Spinal cord (tissue), 9 donors: ENCODE measurements at regions not wholly inside any gene's neighbourhood (a gene's known extent, or its start where the extent isn't known, plus 50 kb on each side); places are given as distances from the start of the nearest gene placed in this dataset.

Source experiments
- DNase-seq, 6 donors: peaks; one replicate each; pipeline versions ENCODE4 v3.0.0 to v3.0.0-alpha.2; 2013 to 2015; ENCODE audit warnings: low spot score in 6 of 6, low read depth in 4 of 6
- H3K27ac ChIP-seq: one replicate; pipeline ENCODE4 v1.5.1; 2013; ENCODE audit warnings: low read depth, low read length, control low read depth
- H3K27me3 ChIP-seq: one replicate; pipeline ENCODE4 v1.6.1; 2013; ENCODE audit warnings: low read length; ENCODE audit not compliant: control insufficient read depth, insufficient read depth
- H3K36me3 ChIP-seq: one replicate; pipeline ENCODE4 v1.6.1; 2013; ENCODE audit warnings: low read length; ENCODE audit not compliant: control insufficient read depth, insufficient read depth
- H3K4me1 ChIP-seq: one replicate; pipeline ENCODE4 v1.6.1; 2013; ENCODE audit warnings: low read length; ENCODE audit not compliant: control insufficient read depth, insufficient read depth
- H3K4me3 ChIP-seq: one replicate; pipeline ENCODE4 v1.5.1; 2013; ENCODE audit warnings: low read depth, low read length, control low read depth
- H3K9me3 ChIP-seq: one replicate; pipeline ENCODE4 v1.6.1; 2013; ENCODE audit warnings: low read length; ENCODE audit not compliant: control insufficient read depth, insufficient read depth
- WGBS: methylation state at CpG from one replicate; pipeline ENCODE4 v1.1.5; 2013; ENCODE audit warnings: missing lambda C conversion rate; ENCODE audit not compliant: insufficient coverage; 5-methylcytosine and 5-hydroxymethylcytosine counted together
- donor health status: healthy.

GRCh38 chr5:2617461-2617860 lies 134.0 kb downstream of the IRX2 start:
- H3K9me3 ChIP-seq: no peaks in the 10 kb centered on the region

GRCh38 chr5:2615917-2616316 lies 135.6 kb downstream of the IRX2 start:
- WGBS: 83% methylated on average over 2 of the region's 4 CpGs
- no peak overlapping the region for H3K27ac ChIP-seq

More at GRCh38 chr5:2617461-2617860, 134.0 kb downstream of the IRX2 start:
- Histone ChIP-seq H3K36me3 (no peaks in the 10 kb centered on the region), H3K4me1 (peaks cover 9% of the 10 kb centered on the region), H3K27ac (no peak overlapping the region), H3K27me3 (peaks cover 2% of the 10 kb centered on the region), H3K4me3 (no peak overlapping the region)
- 89% methylated on average over 4 of the region's 5 CpGs for WGBS
- DNase-seq: no peak

GRCh38 chr5:2614571-2614970 lies 136.9 kb downstream of the IRX2 start:
- H3K27me3 ChIP-seq: peaks cover 2% of the 10 kb centered on the region
- DNase-seq: no peak
- H3K27ac ChIP-seq: no peak overlapping the region
- 86% methylated on average over 8 of the region's 11 CpGs for WGBS
- peaks cover 6% of the 10 kb centered on the region for H3K4me1 ChIP-seq
- H3K4me3 ChIP-seq: no peak overlapping the region
- no peaks in the 10 kb centered on the region for H3K9me3 ChIP-seq
- H3K36me3 ChIP-seq: no peaks in the 10 kb centered on the region

More at GRCh38 chr5:2615917-2616316, 135.6 kb downstream of the IRX2 start:
- no peak for DNase-seq
- H3K36me3 ChIP-seq: no peaks in the 10 kb centered on the region
- H3K4me3 ChIP-seq: no peak overlapping the region
- peaks cover 9% of the 10 kb centered on the region for H3K4me1 ChIP-seq
- H3K9me3 ChIP-seq: no peaks in the 10 kb centered on the region
- H3K27me3 ChIP-seq: peaks cover 2% of the 10 kb centered on the region

GRCh38 chr5:2611659-2612058 lies 139.8 kb downstream of the IRX2 start:
- no peak overlapping the region for H3K4me3 ChIP-seq
- no peaks in the 10 kb centered on the region for H3K27me3 ChIP-seq
- no peaks in the 10 kb centered on the region for H3K4me1 ChIP-seq
- no peaks in the 10 kb centered on the region for H3K9me3 ChIP-seq
- H3K36me3 ChIP-seq: no peaks in the 10 kb centered on the region
- 90% methylated on average over 2 of the region's 7 CpGs for WGBS
- no peak overlapping the region for H3K27ac ChIP-seq
- DNase-seq: no peak

- H3K9me3 ChIP-seq: no peaks in the 10 kb centered on the region
- H3K27me3 ChIP-seq: no peaks in the 10 kb centered on the region
- H3K36me3 ChIP-seq: no peaks in the 10 kb centered on the region
- no peaks in the 10 kb centered on the region for H3K4me1 ChIP-seq
- no peak overlapping the region for H3K4me3 ChIP-seq
- 100% methylated on average over 2 of the region's 5 CpGs for WGBS
- H3K27ac ChIP-seq: no peak overlapping the region
- no peak for DNase-seq
Observed at GRCh38 chr5:2610986-2611385, 140.5 kb downstream of the IRX2 start.

GRCh38 chr5:2608391-2608790 lies 143.1 kb downstream of the IRX2 start:
- Histone ChIP-seq H3K4me3 (no peak overlapping the region), H3K9me3 (no peaks in the 10 kb centered on the region), H3K4me1 (no peaks in the 10 kb centered on the region), H3K27me3 (no peaks in the 10 kb centered on the region), H3K36me3 (no peaks in the 10 kb centered on the region), H3K27ac (no peak overlapping the region)
- WGBS: 82% methylated on average over 3 of the region's 6 CpGs
- DNase-seq: no peak

- no peak for DNase-seq
- no peaks in the 10 kb centered on the region for H3K36me3 ChIP-seq
- H3K4me1 ChIP-seq: no peaks in the 10 kb centered on the region
- no peaks in the 10 kb centered on the region for H3K9me3 ChIP-seq
- H3K27ac ChIP-seq: no peak overlapping the region
- 67% methylated on average over 2 of the region's 6 CpGs for WGBS
- no peak overlapping the region for H3K4me3 ChIP-seq
- no peaks in the 10 kb centered on the region for H3K27me3 ChIP-seq
Observed at GRCh38 chr5:2607598-2607997, 143.9 kb downstream of the IRX2 start.

GRCh38 chr5:2603272-2603575 lies 148.3 kb downstream of the IRX2 start:
- H3K9me3 ChIP-seq: no peaks in the 10 kb centered on the region
- DNase-seq: peak in 1 of 6 donors; percentile 14
- no peaks in the 10 kb centered on the region for H3K4me1 ChIP-seq
- 64% methylated on average over 5 of the region's 5 CpGs for WGBS
- H3K27ac ChIP-seq: no peak overlapping the region
- no peaks in the 10 kb centered on the region for H3K36me3 ChIP-seq
- H3K4me3 ChIP-seq: no peak overlapping the region
- H3K27me3 ChIP-seq: no peaks in the 10 kb centered on the region

- no peaks in the 10 kb centered on the region for H3K9me3 ChIP-seq
- WGBS: 80% methylated on average over 4 of the region's 7 CpGs
- no peaks in the 10 kb centered on the region for H3K27me3 ChIP-seq
- no peak overlapping the region for H3K27ac ChIP-seq
- H3K4me1 ChIP-seq: no peaks in the 10 kb centered on the region
- no peak overlapping the region for H3K4me3 ChIP-seq
- H3K36me3 ChIP-seq: no peaks in the 10 kb centered on the region
- DNase-seq: peak in 1 of 6 donors; percentile 45
Observed at GRCh38 chr5:2602451-2603271, 148.8 kb downstream of the IRX2 start.

GRCh38 chr5:2598503-2598902 lies 153.0 kb downstream of the IRX2 start:
- WGBS: no CpG with 5 or more reads among the region's 1 CpG
- Histone ChIP-seq H3K27me3 (no peaks in the 10 kb centered on the region), H3K36me3 (no peaks in the 10 kb centered on the region), H3K27ac (no peak overlapping the region), H3K9me3 (no peaks in the 10 kb centered on the region), H3K4me3 (no peak overlapping the region), H3K4me1 (no peaks in the 10 kb centered on the region)
- no peak for DNase-seq
